ENCODE measurements at regions not wholly inside any gene's neighbourhood (a gene's known extent, or its start where the extent isn't known, plus 50 kb on each side); places are given as distances from the start of the nearest gene placed in this dataset.

DNA sequence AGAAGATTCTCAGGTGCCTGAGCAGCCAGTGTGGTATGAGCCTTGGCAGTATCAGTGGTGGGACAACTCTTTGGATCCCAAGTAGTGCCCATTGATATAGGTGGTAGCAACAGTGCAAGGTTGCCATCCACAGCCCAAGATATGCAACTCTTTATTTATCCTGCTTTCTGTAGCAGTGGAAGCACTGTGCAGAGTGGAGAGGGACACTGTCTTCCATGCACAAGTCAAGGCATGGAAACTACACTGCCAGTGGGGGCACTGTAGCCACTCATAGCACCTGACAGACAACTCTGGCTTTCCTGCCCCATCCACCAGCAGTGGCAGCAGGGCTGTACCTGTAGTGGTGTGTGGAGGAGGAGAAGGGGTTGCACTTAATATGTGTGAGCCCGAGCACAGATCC, 409.6 kb upstream of the TMEFF2 start:
- TF ChIP-seq, protein P1, sequence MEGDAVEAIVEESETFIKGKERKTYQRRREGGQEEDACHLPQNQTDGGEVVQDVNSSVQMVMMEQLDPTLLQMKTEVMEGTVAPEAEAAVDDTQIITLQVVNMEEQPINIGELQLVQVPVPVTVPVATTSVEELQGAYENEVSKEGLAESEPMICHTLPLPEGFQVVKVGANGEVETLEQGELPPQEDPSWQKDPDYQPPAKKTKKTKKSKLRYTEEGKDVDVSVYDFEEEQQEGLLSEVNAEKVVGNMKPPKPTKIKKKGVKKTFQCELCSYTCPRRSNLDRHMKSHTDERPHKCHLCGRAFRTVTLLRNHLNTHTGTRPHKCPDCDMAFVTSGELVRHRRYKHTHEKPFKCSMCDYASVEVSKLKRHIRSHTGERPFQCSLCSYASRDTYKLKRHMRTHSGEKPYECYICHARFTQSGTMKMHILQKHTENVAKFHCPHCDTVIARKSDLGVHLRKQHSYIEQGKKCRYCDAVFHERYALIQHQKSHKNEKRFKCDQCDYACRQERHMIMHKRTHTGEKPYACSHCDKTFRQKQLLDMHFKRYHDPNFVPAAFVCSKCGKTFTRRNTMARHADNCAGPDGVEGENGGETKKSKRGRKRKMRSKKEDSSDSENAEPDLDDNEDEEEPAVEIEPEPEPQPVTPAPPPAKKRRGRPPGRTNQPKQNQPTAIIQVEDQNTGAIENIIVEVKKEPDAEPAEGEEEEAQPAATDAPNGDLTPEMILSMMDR (IDR thresholded peaks at IDR 0.05) = no peak
- TF ChIP-seq EP300 (IDR thresholded peaks at IDR 0.05) = no peak

All from sigmoid colon (tissue), 4 donors.